ENCODE measurements at regions not wholly inside any gene's neighbourhood (a gene's known extent, or its start where the extent isn't known, plus 50 kb on each side); places are given as distances from the start of the nearest gene placed in this dataset.
"Not testable (repeated sequence)": the region's sequence is repeated elsewhere in the genome, so short reads cannot be mapped to it uniquely, and the experiment has no call there.

DNA sequence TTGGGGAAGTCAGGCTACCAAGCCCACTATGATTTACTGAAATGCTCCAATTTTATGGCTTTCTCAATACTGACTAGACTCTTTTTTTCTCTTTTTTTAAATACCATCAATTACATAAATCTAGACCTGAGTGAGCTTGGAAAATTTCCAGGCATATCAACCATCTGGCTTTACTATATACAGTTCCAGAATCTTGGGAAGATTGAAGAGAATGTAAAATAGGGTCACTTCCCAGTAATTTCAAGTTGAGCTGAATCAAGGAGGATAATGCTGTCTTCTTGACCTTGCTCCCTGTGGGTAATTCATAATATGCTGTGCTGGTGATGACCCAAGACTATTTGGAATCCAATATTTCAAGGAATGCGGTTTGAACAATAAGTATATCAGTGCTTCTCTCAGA is 108.1 kb downstream of the MAP3K21 start:
- peak in 2 of 3 donors; percentile 34 to 63 for DNase-seq

- no peak for DNase-seq
Observed at GRCh38 chr1:233439721-233440120, 112.2 kb downstream of the MAP3K21 start.

DNA sequence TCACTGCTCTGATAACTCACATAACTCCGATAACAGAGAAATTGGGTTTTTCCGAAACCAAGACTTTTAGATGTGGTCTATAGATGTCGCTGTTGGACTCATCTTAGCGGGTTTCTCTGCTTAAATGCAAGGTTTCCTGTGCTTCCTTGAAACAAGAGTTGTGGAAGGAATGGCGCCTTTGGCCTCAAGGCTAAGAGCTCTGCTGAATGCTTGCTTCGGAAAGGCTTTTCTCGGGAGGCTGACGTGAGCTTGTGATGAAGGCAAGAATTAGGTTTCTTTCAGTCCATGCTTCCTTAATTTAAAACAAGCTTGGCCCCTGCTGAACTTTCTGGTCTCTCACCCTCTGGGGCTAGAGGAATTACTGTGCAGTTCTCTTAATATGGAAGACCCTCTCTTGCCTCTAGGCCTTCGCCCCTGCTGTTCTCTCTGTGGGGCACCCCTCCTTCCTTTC is 113.5 kb downstream of the MAP3K21 start:
- DNase-seq, result peak; percentile 47 to 80 (median 58)

DNA sequence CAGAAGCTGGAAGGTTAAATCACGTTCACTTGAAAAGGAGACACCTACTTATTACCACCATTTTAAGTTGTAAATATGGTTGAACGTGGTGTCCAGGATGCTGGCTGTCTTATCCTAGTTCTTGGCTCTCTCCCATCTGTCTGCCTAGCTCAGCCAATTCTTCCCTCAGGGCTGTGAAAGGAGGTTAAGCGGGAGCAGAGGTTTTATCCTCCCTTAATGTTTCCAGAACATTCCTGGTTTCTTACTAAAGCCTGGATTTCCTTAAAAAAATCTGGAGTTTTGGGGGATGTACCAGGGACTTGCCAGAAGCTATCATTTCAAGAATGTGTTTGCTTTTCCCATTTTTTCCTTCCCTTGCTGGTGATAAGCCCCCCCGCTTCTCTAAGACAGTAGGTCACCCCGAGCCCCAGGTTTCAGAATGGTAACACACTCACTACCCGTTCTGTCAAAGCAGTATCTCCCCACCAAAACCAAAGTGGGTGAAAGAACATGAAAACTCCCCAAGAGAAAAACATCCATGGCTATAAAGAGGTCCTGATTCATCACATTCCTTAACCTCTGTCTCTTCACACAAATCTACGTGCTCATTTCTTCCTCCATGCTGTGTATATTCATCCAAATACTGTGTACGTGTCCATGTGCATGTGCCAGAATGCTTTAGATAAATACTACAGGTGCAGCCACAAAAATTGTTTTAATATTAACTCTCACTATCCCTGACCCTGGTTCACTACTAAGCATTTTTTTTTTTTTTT is 114.7 kb downstream of the MAP3K21 start:
- DNase-seq, result peak in 1 of 3 donors; percentile 12

DNA sequence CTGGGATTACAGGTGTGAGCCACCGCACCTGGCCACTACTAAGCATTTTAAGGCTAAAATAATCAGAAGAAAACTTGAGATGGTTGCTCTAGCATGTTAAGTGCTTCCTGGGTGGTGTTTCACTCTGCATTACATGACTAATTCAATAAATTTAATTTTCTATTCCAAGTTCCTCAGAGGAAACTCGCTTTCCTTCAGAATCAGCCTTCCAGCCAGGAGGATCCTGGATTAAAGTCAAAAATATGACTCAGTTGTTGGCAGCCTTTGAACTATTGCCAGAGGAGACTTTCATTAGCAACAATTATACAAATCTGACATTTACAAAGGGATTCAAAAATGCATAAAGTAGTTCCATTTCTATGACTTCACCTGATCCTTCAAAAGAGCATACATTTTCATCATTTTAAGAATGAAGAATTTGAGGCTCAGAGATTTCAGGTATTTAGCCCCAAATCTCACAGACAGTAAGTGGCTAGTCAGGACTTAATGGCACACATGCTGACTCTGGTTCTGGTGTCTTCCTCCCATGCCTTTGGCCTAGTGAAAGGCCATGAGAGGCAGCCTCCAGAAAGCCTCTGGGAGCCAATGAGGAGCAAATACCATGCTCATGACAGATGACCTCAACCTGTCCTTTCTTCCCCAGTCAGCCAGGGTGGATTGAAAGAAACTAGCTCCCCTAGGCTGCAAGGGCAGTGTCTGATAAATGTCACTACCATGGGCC is 115.7 kb downstream of the MAP3K21 start:
- DNase-seq, result no peak

- DNase-seq, result no peak
Observed at GRCh38 chr1:233444484-233444883, 117.0 kb downstream of the MAP3K21 start.

DNA sequence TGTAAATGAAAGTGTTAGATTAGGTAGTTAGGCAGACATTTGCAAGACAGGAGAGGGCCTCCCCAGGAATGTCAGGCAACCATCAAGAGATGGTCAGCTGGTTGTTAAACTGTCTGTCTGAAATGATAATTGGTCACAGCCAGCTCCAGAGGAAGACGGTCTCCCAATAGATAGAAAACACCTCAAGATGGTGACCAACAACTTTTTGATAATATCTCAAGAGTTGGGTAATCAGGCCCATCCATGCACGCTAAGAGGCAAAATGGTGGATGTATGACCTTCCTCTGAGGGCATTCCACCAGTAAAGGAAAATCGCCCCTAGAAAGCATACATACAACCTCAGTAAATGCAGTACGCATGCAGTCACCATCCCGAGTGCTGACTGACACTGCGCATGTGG is 118.2 kb downstream of the MAP3K21 start:
- DNase-seq, result no peak

- DNase-seq, result no peak
Observed at GRCh38 chr1:233446935-233447334, 119.4 kb downstream of the MAP3K21 start.

- peak in 1 of 3 donors; percentile 24 for DNase-seq
Observed at GRCh38 chr1:233448109-233448689, 120.7 kb downstream of the MAP3K21 start.

- DNase-seq, result no peak
Observed at GRCh38 chr1:233452724-233453123, 125.2 kb downstream of the MAP3K21 start.

- DNase-seq, result no peak
Observed at GRCh38 chr1:233453433-233454200, 126.1 kb downstream of the MAP3K21 start.

DNA sequence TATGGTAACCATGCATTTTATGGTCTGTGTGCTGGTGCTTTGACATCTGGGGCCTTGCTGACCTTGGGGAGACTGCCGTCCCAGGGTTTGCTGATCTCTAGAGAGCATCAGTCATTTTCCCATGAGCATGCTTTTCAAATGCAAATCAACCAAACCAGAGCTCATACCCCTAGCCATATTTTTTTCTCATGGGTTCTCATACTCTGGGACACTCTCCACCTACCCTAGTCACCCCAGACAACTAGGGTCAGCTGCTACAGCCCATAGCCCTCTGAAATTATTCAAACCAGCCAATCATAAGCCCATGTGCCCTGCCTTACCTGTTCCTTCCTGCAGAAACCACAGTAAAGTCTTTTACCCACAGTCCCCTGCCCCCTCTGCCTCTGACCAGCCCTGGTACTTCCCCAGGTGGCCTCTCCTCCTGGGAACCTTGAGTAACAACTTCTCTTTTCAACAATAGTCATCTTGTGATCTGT is 132.0 kb downstream of the MAP3K21 start:
- DNase-seq, result no peak

GRCh38 chr1:233459968-233460367 is 132.4 kb downstream of the MAP3K21 start:
- DNase-seq, result no peak

DNA sequence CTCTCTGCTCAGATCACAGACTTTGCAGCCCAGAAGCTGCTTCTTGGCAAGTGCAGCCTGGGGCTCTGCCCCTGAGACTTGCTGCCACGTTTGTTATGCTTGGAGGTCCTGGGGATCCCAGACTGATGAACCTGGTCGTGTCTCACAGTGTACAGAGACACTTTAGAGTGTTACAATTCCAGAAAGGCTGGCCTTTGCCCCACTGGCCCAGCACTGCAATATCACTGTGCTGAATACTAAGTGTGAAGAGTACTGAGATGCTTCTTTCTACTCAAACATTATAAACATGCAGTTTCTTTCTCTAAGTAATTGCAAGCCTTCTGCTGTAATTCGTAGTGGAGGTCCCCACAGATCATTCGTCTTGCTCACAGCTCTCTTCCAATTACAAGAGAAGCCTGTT is 133.2 kb downstream of the MAP3K21 start:
- DNase-seq, result no peak

GRCh38 chr1:233461847-233462246 is 134.3 kb downstream of the MAP3K21 start:
- no peak for DNase-seq

DNA sequence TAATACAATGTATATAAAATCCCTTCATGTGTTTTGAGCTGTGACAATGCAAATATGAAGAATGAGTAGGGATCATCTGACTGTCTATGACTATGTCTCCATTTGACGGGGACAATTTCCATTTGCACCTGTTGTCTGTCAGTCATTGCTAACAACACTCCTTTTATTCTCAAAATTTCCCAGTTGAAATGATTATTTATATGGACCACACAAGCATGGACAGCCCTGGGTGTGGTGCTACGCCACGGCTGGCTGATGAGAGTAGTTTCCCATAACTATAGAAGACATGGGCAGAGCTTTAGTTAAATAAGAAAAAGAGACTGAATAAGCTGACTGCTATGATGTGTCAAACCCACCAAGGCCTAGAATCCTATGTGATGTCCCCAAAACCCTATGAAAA is 135.8 kb downstream of the MAP3K21 start:
- no peak for DNase-seq

DNA sequence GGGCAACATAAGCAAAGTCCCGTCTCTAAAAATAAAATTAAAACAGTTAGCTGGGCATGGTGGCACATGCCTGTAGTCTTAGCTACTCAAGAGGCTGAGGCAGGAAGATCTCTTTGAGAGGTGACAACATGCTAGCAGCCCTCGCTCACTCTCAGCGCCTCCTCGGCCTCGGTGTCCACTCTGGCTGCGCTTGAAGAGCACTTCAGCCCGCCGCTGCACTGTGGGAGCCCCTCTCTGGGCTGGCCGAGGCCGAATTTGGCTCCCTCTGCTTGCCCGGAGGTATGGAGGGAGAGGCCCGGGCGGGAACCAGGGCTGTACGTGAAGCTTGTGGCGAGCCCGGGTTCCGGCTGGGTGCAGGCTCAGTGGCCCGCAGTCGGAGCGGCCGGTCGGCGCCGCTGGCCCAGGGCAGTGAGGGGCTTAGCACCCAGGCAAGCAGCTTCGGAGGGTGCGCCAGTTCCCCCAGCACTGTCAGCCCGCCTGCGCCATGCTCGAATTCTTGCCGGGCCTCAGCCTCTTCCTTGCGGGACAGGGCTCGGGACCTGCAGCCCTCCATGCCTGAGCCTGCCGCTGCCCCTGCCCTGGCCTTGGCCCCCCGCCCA is 138.3 kb downstream of the MAP3K21 start:
- no peak for DNase-seq

- DNase-seq, result no peak
Observed at GRCh38 chr1:233470741-233471499, 143.0 kb upstream of the KCNK1 start.

DNA sequence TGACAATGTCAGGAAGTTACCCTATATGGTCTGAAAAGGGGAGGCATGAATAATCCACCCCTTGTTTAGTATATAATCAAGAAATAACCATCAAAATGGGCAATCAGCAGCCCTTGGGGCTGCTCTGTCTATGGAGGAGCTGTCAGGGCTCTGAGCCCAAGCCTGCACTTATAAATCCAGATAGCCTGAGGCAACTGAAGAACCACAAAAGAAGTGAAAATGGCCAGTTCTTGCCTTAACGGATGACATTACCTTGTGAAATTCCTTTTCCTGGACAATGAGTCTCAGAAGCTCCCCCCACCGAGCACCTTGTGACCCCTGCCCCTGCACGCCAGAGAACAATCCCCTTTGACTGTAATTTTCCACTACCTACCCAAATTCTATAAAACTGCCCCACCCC is 142.1 kb upstream of the KCNK1 start:
- DNase-seq, result not testable (repeated sequence)

GRCh38 chr1:233472796-233473195 is 141.1 kb upstream of the KCNK1 start:
- DNase-seq, result not testable (repeated sequence)
